Amygdala (tissue), 56 donors: ENCODE measurements at regions not wholly inside any gene's neighbourhood (a gene's known extent, or its start where the extent isn't known, plus 50 kb on each side); places are given as distances from the start of the nearest gene placed in this dataset.

ENCODE experiments used
- DNase-seq, 56 donors: peaks; one replicate each; lab custom pipeline; 2025; lab: John Stamatoyannopoulos, UW

DNA sequence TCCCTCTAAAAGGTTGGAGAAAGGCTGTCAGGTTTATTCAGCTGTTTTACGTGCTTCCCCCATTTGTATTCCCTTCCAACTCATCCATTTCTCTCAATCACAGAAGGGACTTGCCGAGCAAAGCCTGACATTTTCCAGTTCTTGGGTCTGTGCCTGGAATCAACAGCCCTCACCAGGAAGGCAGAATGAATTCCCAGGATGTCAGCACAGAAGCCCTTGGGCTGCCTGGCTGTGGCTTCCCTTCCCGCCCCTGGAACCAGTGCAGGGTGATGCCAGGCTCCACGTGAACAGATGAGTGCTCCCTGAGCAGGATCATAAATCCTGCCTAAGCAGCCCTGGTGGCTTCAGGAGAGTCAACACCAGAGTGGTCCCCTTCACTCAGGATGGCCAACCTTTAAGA is 86.1 kb upstream of the CD83 start:
- DNase-seq: peak in 4 of 56 donors; percentile 5 to 34 (median 6)

DNA sequence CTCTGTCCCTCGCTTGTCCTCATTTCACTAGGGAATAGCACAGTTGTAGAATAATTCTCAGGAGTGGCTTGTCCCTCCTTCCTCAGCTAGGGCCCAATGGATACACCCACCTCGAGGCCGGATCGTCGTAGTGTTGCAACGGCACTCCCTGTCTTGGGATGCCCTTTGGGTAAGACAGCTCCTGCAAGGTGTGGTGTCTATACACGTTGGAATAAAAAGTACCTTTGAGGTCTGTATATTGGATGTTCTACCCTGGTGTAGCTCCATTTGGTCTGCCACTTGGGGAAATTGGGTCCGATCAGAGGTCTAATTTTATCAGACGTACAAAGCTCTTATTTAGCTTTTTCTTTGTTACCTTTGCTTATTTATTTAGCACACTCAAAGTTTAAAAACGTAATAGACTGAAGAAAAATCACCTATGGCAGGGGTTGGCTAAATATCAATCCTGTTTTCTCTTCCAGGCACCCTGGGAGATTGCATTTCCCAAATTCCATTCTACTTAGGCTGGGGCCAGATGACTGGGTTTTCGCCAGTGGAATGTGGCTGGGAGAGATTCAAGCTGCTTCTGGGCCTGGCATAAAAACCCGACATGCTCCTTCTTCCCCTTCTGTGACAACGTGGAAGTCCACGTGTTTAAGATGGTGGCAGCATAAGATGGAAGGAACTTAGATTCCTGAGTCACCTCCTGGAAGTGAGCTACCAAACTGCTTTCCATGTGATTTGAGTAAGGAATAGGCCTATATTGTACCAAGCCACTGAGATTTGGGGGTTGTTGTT is 82.3 kb upstream of the CD83 start:
- no peak for DNase-seq

DNA sequence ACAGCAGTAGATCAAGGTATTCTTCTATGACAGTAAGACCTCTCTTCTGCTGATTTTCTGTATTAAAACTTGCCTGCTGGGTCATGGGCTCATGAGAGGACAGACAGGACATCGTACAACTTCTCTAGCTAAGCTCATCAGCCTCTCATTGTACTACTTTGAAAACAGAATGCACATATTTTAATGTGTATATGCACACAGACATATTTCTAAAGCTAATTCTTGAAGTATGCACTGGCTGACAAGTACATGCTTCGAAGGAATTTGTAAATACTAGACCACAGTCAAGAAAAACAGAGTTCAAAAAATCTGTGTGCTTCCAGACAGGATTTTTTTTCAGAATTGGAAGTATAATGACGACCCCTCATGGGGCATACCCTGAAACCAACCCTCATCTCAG is 81.7 kb upstream of the CD83 start:
- DNase-seq: no peak

DNA sequence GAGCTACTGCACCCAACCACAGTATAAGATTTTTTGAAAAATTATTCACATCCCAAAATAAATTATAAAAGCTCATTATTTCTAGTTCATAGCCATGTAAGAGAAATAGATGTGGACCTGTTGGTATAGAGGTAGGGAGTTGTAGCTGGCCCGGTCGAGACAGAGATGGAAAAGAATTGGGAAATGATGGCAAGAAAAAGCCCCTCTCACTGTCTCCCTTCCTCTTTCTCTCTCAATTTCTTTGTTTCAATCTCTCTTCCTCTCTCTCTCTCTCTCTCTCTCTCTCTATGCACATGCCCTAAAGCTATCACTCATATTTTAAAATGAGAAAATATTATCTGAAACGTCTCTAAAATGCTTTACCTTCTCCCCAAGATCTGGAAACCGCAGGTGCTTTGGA is 80.7 kb upstream of the CD83 start:
- no peak for DNase-seq

DNA sequence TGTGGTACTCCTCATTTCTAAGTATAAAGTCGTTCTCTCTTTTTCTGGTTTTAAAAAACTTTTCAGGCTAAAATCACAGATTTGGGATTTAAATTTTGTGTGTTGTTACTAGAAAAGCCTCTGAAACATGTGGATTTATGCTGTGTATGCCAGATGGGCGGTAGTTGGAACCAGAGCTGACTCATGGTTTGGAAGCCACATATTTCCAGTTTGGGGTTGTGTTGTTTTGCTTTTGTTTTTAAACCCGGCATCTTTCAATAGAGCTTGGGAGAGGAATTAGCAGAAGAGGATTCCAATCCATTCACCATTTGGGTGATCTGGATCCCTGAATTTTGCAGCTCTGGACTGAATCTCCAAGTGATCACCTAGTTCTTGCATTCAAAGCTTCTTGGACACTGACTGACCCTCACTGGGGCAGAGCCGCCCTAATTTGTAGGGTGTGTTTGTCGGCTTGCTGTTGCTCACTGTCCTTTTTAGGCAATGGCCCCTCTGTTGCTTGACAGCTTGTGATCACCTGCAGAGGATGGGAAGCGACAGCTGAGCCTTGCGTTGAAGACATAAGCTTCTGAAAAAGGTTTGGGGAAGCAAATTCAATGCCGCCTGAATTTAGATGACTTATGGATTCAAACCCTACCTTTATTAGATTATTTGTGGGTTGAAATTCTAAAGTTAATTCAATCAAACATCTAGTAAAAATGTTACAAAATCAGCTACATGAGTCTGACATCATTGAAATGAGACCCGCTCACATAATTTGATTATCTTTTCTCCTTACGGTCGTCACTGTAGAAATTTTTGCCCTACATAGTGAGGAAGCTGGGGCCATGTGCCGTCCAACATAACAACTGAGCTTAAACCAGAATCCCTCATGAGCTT is 79.9 kb upstream of the CD83 start:
- no peak for DNase-seq

DNA sequence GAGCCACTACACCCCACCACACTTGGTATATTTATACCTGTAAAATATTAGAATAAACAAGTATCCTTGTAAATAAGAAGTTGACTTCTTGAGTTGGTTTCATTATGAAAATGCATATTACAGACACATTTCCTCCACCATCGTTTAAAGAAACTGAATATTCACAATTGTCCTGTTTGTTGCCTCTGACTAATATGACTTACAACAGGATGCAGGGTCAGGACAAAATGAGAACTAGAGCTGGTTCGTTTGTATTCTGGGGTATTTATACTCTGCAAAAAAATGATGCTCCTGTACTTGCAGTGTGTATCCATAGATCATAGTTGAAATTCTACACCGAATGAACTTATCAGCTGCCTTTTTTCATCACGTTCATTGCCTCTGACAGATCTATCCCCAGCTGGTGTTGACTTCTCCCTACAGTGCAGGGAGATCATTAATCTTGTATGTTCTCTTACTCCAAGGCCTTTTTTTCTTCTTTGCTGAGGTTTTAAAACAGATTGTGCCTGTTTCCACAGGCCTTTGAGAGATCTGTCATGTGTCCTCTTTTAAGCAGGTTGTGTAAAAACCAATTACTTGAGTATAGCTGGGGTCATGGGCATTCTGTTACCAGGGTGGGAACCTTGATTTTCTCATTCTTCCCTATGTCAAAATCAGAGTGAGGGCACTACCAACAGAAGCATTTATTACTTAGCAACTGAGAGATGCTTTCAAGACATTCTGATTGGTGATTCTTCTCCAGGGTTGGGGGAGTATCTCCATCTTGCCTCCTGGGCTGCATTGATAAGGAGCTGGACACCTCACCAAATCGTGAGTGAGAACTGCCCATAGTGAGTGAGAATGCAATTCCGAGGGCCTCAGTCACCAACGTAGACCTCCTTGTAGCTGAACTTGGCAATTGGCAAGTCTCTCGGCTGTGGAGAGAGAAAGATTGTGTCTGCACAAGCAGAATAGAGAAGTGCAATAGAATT is 78.8 kb upstream of the CD83 start:
- no peak for DNase-seq

DNA sequence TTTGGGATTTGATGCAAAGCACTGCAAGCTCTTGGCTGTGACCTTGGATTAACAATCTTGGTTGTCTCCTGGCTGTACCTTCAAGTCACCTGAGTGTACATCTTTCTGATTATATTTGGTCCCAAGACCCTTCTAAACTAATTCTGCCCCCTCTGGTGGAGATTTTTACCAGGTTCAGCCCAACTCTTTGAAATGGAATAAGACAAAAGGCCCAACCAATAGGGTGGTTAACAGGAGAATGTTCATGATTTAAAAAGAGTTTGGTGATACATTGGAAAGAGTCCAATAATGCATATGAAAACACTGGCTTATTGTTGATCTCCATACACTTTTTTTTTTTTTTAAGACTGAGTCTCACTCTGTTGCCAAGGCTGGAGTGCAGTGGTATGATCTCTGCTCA is 77.5 kb upstream of the CD83 start:
- no peak for DNase-seq

DNA sequence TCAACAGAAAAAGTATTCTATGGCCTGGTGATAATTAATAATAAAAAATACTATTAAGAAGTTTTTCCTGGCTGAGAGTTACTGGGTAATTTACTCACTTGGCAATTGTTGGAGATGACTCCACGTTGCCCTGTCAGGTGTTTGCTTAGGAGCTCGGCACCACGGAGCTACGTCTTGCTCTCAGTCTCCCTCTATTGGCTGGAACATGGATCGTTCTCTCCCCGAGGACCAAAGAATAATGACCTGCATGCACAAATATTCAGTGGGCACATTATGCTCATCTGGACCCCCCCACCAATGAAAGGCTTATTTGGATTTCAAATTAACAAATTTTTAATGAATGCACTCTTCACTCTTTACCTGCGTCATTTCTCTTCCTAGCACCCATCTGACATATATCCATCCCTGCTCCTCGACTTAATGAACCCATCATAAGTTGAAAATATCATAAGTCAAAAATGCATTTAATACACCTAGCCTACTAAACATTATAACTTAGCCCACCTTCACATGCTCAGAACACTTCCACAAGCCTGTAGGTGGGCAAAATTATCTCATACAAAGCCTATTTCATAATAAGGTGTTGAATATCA is 71.0 kb upstream of the CD83 start:
- DNase-seq: peak in 3 of 56 donors; percentile 3 to 35 (median 4)

DNA sequence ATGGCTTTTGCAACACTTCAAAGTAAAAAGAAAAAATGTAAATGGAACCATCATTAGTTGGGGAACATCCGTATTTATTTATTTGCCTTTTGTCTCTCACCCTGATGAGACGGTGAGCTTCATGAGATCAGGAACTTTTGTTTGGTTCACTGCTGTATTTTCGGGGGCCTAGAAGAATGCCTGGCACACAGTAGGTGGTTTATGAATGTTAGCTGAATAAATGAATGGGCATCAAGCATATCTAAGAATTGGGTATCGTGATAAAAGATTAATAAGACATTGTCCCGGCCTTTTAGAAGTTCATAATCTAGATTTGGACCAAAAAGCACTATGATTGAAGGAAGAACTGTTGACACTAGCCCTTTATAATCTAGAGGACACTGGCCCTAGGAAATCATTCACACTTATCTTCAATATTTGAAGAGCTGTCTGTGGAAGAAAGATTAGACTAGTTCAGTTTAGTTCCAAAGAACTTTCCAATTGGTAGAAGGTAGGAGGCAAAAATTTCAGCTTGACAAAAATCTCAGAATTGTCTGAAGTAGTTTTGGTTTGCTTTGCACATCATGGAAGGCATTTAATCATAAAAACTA is 70.3 kb upstream of the CD83 start:
- DNase-seq: no peak

DNA sequence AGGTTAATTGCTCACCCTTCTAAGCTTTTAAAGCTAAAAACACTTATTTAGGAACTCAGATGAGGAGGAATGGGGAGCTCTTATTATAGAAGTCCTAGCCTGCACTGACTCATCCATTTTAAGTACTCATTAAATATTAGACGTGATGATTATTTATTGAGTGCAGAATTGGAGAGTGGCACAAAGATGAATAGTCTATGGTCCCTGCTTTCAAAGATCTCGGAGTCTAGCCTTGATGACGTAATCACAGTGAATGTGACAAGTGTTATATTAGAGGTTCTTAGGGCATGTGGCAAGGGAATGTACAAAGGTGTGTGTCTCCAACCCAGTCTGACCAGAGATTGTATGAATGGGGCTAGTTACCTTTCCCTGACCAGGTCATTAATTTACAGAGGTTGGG is 68.7 kb upstream of the CD83 start:
- no peak for DNase-seq

DNA sequence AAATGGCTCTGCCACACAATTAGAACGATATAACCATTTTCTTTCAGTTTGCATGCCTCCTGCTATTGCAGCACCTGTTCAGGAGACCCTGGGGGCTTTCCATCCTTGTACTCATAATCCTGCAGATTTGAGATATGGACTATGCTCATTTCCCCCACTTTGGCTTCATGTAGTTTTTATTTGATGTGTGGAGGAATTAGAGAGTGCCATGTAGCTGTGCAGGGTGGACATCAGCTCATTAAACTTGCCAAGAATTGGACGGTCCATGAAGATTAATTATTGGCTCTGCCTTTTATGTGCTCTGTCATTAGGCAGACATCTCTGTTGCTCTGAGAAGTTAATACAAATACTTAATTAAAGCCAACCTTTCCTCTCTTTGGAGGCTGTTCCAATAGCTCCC is 66.2 kb upstream of the CD83 start:
- no peak for DNase-seq

DNA sequence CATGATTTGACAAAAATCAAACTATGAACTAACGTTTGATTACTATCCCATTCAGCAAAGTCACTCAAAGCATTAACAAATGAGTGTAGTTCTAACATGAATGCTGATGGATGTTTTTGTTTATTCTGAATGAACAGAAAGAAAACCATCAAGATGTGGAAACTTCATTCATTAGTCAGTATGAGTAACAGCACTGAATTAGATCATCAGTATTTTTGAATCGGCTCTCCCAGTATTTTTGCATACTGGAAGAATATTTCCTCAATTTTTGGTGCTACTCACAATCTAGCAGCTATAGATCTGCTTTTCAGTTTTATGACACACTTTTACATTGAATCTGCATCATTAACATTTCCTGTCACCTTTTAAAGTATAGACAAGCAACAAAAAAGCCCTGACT is 63.8 kb upstream of the CD83 start:
- DNase-seq: no peak

DNA sequence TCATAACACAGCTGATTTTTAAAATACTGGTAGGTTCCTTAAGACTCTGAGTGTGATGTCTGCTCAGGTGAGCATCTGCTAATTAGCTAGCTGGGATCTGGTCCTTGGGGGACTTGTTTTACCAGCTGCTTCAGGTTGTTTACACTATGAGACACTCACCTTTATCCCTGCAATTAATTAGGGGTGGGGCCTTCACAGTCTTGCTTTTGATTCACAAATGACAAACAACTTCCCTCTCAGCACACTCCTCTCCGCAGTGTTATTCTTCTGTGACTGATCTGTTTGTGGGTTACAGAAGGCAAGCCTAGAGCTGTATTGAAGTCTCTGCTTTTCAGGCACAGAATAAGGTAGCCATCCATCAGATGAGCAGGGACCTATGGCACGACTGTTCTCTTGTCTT is 62.0 kb upstream of the CD83 start:
- DNase-seq: no peak

DNA sequence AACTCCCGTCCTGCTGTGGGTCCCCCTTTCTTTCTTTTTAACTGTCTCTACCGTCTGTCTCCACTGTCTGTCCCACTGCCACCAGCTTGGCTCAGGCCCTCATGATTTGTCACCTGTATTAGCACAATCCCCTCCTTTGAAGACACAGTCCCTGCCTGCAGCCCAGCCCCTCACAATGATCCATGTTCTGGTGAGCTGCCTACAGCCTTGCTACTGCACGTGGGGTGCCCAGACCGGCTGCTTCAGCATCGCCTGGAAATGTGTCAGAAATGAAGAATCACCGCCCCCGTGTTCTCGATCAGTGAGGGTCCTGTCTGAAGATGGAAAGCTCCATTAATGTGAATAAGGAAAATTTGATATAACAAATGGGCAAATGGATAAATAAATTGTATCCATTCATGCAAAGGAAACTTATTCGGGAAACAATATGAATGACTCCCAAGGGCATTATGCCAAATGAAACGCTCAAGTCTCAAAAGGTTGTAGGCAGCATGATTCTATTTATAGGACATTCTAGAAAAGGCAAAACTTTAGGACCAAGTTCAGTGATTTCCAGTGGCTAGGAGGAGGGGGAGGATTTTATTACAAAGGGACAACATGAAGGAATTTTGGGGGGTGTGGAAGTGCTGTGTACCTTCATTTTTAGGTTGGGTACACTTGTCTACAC is 59.4 kb upstream of the CD83 start:
- no peak for DNase-seq

DNA sequence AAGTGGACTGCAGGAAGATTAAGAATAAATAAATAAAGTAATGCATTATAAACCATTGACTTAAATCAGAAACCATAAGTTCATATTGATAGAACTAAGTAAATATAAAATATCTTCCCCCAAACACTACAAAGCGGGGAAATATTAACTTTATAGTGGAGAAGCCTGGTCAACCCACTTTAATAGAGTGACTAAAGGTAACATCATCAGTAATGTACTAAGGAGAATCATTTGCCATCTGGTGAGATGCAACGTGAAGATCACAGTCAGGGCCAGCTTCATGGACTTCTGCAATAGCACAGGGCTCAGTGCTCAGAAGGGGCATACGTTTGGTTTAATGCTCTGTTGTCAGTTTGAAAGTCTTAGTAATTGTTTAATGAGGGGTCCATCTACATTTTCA is 58.8 kb upstream of the CD83 start:
- DNase-seq: no peak

DNA sequence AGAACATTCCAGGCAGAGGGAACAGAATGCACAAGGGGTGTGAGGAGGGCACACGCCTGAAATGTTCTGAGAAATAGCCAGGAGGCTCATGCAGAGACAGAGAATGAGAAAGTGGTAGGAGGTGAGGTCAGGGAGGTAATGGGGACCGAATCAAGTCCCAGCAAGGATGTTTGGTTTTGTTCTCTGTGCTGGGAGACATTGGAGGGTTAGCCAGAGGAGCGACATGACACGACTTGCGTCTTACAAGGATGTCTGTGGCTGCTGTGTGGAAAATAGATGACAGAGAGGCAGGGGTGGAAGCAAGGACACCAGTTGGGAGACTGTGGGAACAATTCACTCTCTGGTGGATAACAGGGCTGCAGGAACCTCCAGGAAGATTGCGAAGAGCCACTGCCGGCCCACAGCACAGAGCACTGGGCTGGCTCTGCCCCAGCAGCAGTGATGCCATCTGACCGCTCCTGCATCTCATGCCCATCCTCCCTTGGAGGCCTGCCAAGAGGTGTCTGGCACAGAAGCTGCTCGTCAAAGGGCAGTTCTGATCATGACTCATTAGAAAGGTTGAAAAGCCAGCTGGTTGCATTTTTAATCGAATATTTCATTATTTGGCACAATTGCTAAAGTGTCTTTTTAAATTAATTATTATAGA is 57.7 kb upstream of the CD83 start:
- peak in 5 of 56 donors; percentile 2 to 44 (median 9) for DNase-seq

DNA sequence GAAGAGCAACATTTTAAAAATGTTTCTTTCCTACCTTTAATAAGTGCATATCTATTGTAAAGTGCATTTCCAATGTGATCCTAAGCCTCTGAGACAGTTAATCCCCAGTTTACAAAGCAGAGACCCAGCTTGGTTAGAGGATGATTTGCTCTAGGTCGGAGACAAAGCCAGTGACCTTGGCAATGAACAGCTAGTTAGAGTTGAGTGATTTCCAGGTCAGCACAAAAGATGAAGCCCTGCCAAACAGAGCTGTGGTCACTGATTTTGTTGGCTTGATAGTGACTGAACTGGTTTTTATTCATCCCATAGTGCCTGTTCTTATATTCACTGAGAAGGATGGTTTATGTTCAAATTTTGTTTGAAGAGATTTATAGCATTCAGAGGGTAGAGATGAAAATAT is 56.6 kb upstream of the CD83 start:
- no peak for DNase-seq

DNA sequence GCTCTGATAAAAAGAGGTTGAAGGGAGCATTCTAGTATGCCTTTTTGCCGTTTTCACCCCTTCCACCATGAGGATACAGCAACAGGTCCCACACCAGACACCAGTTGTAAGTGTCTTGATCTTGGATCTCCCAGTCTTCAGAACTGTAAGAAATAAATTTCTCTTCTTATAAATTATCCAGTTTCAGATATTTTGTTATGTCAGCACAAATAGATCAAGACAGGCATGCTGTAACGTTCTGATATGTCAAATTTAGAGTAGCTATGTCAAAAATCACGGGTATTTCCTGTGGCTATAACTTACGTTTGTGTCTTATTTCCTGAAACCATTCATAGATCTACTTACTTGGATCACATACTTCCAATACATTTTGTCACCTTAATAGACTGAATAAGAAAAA is 55.9 kb upstream of the CD83 start:
- no peak for DNase-seq
